CD4-positive, alpha-beta T cell (primary cell): ENCODE measurements at regions not wholly inside any gene's neighbourhood (a gene's known extent, or its start where the extent isn't known, plus 50 kb on each side); places are given as distances from the start of the nearest gene placed in this dataset.

Source experiments
- ATAC-seq: fragments of 200-7000 bp; cut with Tn5 transposase; one replicate; pipeline ENCODE4 v1.10.0; 2022; ENCODE audit warnings: mild to moderate bottlenecking; ENCODE audit not compliant: poor library complexity
- CTCF ChIA-PET: fragments of 350-600 bp; sonication (Branson Sonifier 250); formaldehyde crosslinking; loops from one replicate; lab custom pipeline; 2021; ENCODE audit warnings: antibody characterized with exemption, inconsistent platforms; lab: Charles Lee
- POLR2A ChIA-PET: fragments of 350-600 bp; sonication (Branson Sonifier 250); formaldehyde crosslinking; loops from one replicate; lab custom pipeline; 2021; ENCODE audit warnings: antibody characterized with exemption, inconsistent platforms; lab: Charles Lee
- DNase-seq, 14 experiments: peaks; one replicate each; pipeline ENCODE4 v3.0.0-alpha.2; 2013 to 2020; ENCODE audit warnings: mixed read lengths in 2 of 14
- H3K27ac ChIP-seq, 2 donors: one replicate each; pipeline versions ENCODE4 v1.5.1 to v1.7.0; 2013; ENCODE audit warnings: low read length in 2 of 2, low read depth in 1 of 2, mild to moderate bottlenecking in 1 of 2
- H3K27me3 ChIP-seq, 2 experiments: 1 replicate in 1 of 2; 2 replicates in 1 of 2; pipeline versions ENCODE4 v1.6.1 to v1.7.0; 2013; ENCODE audit warnings: low read length in 2 of 2, control low read depth in 1 of 2, mild to moderate bottlenecking in 1 of 2, moderate library complexity in 1 of 2; ENCODE audit not compliant: insufficient read depth in 2 of 2, control insufficient read depth in 1 of 2
- H3K36me3 ChIP-seq: one replicate; pipeline ENCODE4 v1.6.1; 2013; ENCODE audit warnings: low read length, control low read depth; ENCODE audit not compliant: insufficient read depth
- H3K4me1 ChIP-seq: one replicate; pipeline ENCODE4 v1.6.1; 2013; ENCODE audit warnings: low read length, control low read depth; ENCODE audit not compliant: insufficient read depth
- H3K4me3 ChIP-seq: one replicate; pipeline ENCODE4 v1.5.1; 2013; ENCODE audit warnings: mild to moderate bottlenecking, low read length, moderate library complexity
- H3K9me3 ChIP-seq, 2 experiments: 1 replicate in 1 of 2; 2 replicates in 1 of 2; pipeline versions ENCODE4 v1.6.1 to v1.7.0; 2013; ENCODE audit warnings: low read length in 2 of 2, mild to moderate bottlenecking in 2 of 2, control low read depth in 1 of 2, moderate library complexity in 1 of 2; ENCODE audit not compliant: control insufficient read depth in 1 of 2, insufficient read depth in 1 of 2
- H3K27ac Mint-ChIP-seq: one replicate; pipeline ENCODE4 v1.8.0; 2020; ENCODE audit warnings: mixed read lengths
- H3K27me3 Mint-ChIP-seq: one replicate; pipeline ENCODE4 v1.8.0; 2021; ENCODE audit warnings: mixed read lengths
- H3K36me3 Mint-ChIP-seq: one replicate; pipeline ENCODE4 v1.8.0; 2021; ENCODE audit warnings: low read depth, mixed read lengths
- H3K4me1 Mint-ChIP-seq: one replicate; pipeline ENCODE4 v1.8.0; 2021; ENCODE audit warnings: low read depth, mixed read lengths
- H3K4me3 Mint-ChIP-seq: one replicate; pipeline ENCODE4 v1.8.0; 2020; ENCODE audit warnings: mild to moderate bottlenecking, mixed read lengths
- H3K9me3 Mint-ChIP-seq: one replicate; pipeline ENCODE4 v1.8.0; 2020; ENCODE audit warnings: mixed read lengths
- intact Hi-C, 2 experiments: fragments of 100-400 bp; cut with DNase I in 1 of 2; cut with micrococcal nuclease in 1 of 2; formaldehyde crosslinking; loops; one replicate each; pipeline versions ENCODE4 v1.15.1 to v1.9.0; 2023 to 2025; cut with DNase I, micrococcal nuclease
- TF ChIP-seq, protein P1 (sequence below): fragments of 200-600 bp; IDR thresholded peaks from one replicate; pipeline ENCODE4 v1.8.0; 2022; ENCODE audit warnings: antibody characterized with exemption, mild to moderate bottlenecking

DNA sequence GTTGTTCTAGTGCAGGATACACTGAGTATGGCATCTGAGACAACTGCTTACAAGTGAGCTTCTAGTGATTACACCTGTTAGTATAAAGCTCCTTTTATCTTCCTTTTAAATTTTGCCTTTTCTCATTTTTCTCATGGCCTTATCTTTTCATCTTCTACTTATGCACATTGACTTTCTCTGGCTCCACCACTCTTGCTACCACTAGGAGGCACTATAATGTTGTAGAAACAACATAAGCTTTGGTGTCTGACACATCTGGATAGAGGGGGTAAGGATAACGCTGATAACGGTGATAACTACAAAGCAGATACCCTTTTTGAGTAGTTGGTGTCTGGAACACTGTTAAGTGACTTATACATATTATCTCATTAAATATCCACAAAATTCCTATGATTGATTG lies 187.4 kb upstream of the TEX13C start:
- Histone ChIP-seq H3K27me3 (no peaks in the 10 kb centered on the region), H3K36me3 (no peaks in the 10 kb centered on the region), H3K27ac (no peak overlapping the region), H3K4me3 (no peak overlapping the region), H3K4me1 (no peaks in the 10 kb centered on the region), H3K9me3 (no peaks in the 10 kb centered on the region)
- ChIA-PET POLR2A (no interaction called here), CTCF (interaction anchor here (1.7 kb wide), 1 partner anchor 11 kb away, joined by 5 read pairs; no protein-coding TSS in a partner anchor)
- DNase-seq (peak in 3 of 14 experiments; percentile 4 to 10 (median 6)), ATAC-seq (no peak)
- peaks cover 3% of the 10 kb centered on the region for H3K9me3 Mint-ChIP-seq
- H3K36me3 Mint-ChIP-seq: no peaks in the 10 kb centered on the region
- intact Hi-C loops: loop anchor here (5.0 kb wide), 2 partner anchors 725 to 745 kb away; no protein-coding TSS in a partner anchor
- TF ChIP-seq, protein P1, sequence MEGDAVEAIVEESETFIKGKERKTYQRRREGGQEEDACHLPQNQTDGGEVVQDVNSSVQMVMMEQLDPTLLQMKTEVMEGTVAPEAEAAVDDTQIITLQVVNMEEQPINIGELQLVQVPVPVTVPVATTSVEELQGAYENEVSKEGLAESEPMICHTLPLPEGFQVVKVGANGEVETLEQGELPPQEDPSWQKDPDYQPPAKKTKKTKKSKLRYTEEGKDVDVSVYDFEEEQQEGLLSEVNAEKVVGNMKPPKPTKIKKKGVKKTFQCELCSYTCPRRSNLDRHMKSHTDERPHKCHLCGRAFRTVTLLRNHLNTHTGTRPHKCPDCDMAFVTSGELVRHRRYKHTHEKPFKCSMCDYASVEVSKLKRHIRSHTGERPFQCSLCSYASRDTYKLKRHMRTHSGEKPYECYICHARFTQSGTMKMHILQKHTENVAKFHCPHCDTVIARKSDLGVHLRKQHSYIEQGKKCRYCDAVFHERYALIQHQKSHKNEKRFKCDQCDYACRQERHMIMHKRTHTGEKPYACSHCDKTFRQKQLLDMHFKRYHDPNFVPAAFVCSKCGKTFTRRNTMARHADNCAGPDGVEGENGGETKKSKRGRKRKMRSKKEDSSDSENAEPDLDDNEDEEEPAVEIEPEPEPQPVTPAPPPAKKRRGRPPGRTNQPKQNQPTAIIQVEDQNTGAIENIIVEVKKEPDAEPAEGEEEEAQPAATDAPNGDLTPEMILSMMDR: no peak
- no peaks in the 10 kb centered on the region for H3K4me1 Mint-ChIP-seq
- H3K4me3 Mint-ChIP-seq: no peak overlapping the region
- no peaks in the 10 kb centered on the region for H3K27me3 Mint-ChIP-seq
- H3K27ac Mint-ChIP-seq: no peak overlapping the region

GRCh38 chrX:125137521-125137920 lies 182.2 kb upstream of the TEX13C start:
- TF ChIP-seq, protein P1: no peak
- no peak overlapping the region for H3K27ac Mint-ChIP-seq
- Histone ChIP-seq H3K9me3 (no peaks in the 10 kb centered on the region), H3K4me1 (no peaks in the 10 kb centered on the region), H3K4me3 (no peak overlapping the region), H3K36me3 (no peaks in the 10 kb centered on the region), H3K27me3 (no peaks in the 10 kb centered on the region), H3K27ac (no peak overlapping the region)
- DNase-seq (no peak), ATAC-seq (no peak)
- H3K4me3 Mint-ChIP-seq: no peak overlapping the region
- intact Hi-C loops: no loop called here
- no peaks in the 10 kb centered on the region for H3K36me3 Mint-ChIP-seq
- no peaks in the 10 kb centered on the region for H3K9me3 Mint-ChIP-seq
- ChIA-PET POLR2A (no interaction called here), CTCF (no interaction called here)
- H3K4me1 Mint-ChIP-seq: no peaks in the 10 kb centered on the region
- H3K27me3 Mint-ChIP-seq: no peaks in the 10 kb centered on the region

GRCh38 chrX:125150231-125150630 lies 169.4 kb upstream of the TEX13C start:
- intact Hi-C loops: no loop called here
- ATAC-seq (no peak), DNase-seq (no peak)
- no peak overlapping the region for H3K27ac Mint-ChIP-seq
- no peaks in the 10 kb centered on the region for H3K27me3 Mint-ChIP-seq
- no peaks in the 10 kb centered on the region for H3K4me1 ChIP-seq
- no peaks in the 10 kb centered on the region for H3K9me3 Mint-ChIP-seq
- H3K36me3 Mint-ChIP-seq: no peaks in the 10 kb centered on the region
- H3K4me1 Mint-ChIP-seq: no peaks in the 10 kb centered on the region
- H3K27ac ChIP-seq: no peak overlapping the region
- TF ChIP-seq, protein P1: no peak
- H3K27me3 ChIP-seq: no peaks in the 10 kb centered on the region
- CTCF ChIA-PET: no interaction called here
- POLR2A ChIA-PET: no interaction called here
- no peak overlapping the region for H3K4me3 ChIP-seq
- H3K9me3 ChIP-seq: no peaks in the 10 kb centered on the region
- no peaks in the 10 kb centered on the region for H3K36me3 ChIP-seq
- H3K4me3 Mint-ChIP-seq: no peak overlapping the region
